GM21576 (cell line): ENCODE measurements at regions not wholly inside any gene's neighbourhood (a gene's known extent, or its start where the extent isn't known, plus 50 kb on each side); places are given as distances from the start of the nearest gene placed in this dataset.
A peak's percentile ranks its signal among the peaks of the same experiment; 100 is the strongest.

Source experiments
- ATAC-seq: cut with Tn5 transposase; IDR thresholded peaks from one replicate; pipeline ENCODE4 v1.9.1; 2021; ENCODE audit warnings: mild to moderate bottlenecking, moderate library complexity; ENCODE audit not compliant: unreplicated experiment

DNA sequence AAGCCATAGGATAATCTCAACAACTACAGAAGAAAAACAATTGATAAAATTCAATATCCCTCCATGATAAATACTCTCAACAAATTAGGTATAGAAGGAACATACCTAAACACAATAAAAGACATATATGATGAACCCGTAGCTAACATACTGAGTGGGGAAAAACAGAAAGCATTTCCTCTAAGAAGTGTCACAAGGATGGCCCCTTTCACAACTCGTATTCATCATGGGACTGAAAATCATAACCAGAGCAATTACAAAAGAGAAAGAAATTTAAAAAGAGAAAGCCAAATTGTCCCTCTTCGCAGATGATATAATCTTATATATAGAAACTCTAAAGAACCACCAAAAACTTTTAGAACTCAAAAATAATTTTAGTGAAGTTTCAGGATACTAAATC lies 146.3 kb upstream of the RGMB start:
- ATAC-seq, result peak; percentile 70

DNA sequence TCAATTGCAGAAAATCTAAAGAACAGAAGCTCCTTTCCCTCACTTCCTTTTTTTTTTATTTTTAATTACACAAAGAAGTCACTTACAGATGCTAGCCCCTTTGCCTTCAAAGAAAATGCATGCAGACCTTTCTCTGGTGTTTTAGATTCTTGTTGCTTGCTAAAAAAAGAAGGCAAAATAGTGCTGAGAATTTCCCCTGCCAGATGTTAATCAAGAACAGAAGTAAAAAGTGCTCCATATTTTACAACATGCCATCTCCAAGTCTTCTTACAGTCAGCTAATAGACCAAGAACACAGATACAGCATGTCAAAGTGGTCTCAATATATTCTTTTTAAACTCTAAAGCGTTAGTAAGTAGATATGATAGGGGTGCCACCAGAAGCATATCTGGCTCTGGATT lies 142.8 kb upstream of the RGMB start:
- ATAC-seq, result no peak

DNA sequence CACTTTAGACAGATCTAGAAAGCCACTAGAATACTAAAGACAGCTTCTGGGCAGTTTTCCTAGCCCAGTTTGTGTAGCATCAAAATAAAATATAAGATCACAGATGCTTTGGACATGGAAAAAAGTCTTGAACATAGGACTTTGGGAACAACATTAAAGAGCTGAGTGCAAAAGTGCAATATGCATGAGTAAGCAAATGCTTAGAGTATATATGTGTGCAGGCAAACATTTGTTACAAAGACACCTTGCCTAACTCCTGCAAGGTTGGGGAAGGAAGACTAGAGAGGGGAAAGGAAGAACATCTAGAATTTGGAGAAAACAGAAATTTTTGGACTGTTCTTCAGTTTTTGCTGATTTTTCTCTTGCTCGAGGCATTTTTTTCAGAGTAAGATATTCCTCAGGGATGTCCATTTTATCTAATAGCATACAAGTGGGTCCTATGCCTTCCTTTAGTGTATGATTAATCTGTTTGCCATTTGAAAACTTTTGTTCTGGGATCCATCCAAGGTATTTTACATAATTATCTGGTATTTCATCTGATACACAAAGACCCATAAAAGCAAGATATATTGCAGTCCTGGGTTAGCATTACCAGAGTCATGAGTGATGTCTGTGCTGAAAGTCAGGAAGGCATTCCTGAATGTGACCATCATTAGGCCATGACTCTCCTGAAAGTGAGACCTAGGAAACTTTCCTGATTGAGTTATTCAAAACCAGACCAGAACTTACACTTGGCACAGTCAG lies 142.0 kb upstream of the RGMB start:
- ATAC-seq, result no peak

DNA sequence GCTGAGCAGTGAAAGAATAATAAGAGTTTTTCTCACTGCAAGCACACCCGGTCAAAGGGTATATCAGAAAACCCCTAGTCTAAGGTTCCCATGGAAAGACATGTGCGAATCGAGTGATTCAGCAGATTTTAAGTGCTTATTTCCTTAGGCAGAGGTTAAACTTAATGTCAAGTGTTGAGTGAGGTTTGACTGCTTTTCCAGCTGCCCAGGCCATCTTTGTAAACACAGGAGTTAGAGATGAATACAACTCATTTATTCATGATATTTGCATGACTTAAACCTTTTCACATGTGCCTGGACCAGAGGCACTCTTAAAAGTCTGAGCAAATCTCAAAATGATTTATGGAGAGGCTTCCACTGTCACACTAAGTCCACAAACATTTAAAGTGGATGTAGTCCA lies 137.8 kb upstream of the RGMB start:
- no peak for ATAC-seq

DNA sequence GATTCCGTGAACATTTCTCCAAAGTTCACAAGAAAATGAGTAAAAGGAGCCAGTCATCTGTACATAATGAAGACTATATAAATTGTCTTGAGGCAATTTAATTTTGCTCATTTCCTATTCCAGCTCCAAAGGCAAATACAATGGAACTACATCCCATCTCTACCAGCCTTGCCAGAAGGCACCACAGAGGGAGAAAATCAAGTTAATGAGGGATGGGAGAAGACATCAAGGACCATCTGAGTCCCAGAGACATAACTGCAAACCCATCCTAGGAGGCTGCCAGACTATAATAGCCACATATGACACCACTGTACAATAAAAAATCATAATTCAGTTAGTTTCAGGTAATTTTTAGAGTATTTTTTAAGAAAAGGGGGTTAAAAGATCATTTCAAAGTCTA lies 136.3 kb upstream of the RGMB start:
- ATAC-seq, result no peak

DNA sequence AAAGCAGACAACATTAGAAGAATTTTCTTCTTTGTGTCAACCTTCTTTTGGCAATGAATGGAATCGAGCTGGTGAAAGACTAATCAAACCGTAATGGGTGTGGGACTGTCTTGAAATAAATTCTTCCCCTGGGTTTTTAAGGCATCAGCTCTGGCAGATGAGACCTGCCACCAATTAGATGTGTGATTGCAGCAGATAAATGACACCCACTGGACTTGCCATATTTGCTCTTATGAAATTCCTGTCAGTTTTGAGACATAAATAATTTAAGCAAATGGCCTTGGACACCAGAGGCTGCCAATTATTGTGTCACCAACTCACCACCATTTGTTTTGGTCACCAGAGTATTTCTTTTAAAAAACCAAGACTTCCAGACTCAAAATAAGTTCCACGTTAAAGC lies 135.9 kb upstream of the RGMB start:
- ATAC-seq, result no peak

DNA sequence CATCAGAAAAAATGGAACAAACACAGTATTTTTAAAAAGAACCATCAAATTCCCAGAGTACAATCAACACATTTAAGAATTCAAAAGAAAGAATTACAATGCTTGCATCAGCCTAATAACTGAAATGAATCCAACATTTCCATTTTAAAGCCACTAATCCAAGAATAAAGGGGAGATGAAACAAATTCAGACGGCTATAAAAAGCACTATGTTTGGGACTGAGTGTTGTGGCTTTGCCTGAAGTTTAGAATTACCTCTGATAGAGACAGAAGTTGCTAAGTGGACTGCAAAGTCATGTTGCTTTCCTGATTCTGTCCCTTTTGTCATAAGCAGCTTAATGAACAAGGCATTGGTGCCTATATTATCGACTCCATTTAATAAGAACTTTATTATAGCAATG lies 135.4 kb upstream of the RGMB start:
- ATAC-seq, result no peak

DNA sequence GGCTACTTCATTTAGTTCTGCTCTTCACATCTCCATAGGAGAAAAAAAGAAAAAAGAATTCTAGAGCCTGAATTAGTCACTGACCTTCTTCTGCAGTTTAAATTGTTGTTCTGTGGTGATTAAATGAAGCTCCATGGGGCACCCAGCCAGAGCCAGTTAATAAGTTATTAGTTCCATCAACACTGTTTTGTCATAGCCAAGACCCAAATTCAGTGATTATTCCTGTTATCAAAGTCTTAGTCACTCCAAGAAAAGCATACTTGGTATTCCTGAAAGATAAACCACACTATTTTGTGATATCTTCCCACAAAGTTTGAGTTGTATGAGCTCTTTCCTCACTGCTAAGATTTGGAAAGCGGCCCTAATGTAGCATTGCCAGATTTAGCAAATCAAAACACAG lies 134.8 kb upstream of the RGMB start:
- ATAC-seq, result no peak

DNA sequence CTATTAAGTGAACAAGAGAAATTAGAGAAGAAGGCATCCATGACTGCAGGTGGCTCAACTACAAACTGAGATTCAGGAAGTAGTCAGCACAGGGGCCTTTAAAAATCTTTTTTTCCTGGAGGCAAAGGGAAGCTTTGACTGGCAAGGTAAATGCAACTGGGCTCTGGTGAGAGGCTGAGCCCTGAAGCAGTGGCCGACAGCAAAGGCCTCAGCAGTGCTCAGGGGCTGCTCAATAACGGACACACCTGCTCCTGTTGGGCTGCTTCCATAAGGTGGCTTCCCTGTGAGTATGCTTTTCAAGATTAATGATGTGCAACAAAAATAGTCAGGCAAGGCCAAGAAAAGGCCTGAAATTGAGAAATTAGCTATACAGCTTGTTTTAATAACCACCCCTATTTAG lies 134.2 kb upstream of the RGMB start:
- no peak for ATAC-seq

DNA sequence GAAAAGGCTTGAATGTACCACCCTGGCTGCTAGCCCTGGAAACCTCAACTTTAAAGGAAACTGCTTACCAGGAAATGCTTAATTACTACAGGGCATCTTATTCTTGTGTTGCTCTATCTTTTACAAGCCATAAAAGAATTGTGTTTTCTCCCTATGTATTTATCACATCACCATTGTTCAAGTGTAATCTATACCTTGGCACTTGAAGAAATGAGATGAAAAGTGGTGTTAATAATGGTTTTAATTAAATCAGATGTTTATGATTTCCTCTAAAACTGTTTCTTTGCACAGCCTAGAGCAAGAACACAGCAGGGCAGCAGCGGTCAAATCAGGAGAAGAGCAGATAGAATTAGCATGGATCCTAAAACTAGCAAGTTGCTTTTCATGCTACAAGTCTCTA lies 131.8 kb upstream of the RGMB start:
- no peak for ATAC-seq

DNA sequence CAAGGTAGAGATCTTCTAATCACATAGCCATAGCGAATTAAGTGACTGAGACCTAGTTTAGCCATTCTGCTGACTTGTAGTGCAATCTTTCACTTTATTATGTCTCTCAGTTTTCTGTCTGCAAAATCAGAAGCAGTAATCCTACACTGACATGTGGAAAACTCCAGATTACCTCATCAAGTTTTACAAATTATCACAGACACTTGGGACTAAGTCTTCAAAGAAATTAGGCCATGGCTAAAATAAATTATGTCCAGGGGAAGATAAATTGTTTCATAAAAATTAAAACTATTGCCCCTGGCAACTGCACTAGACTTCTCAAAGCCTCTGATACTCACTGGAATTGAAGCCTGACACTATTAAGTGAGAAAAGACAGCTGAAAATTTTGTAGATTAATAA lies 129.9 kb upstream of the RGMB start:
- no peak for ATAC-seq

DNA sequence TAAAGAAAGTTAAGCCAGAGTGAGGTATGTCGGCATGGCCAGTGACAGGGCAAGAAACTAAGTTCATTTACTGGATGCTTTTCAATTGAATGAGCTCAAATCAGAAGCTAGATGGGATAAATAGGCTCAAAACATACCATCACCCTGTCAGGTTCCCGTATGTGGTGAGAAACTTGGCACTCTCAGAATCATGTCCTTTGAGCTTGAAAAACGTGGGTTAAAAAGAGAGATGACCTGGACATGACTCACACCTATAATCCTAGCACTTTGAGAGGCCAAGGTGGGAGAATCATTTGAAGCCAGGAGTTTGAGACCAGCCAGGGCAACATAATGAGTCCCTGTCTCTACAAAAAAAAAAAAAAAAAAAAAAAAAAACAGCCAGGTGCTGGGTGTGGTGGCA lies 121.7 kb upstream of the RGMB start:
- no peak for ATAC-seq

DNA sequence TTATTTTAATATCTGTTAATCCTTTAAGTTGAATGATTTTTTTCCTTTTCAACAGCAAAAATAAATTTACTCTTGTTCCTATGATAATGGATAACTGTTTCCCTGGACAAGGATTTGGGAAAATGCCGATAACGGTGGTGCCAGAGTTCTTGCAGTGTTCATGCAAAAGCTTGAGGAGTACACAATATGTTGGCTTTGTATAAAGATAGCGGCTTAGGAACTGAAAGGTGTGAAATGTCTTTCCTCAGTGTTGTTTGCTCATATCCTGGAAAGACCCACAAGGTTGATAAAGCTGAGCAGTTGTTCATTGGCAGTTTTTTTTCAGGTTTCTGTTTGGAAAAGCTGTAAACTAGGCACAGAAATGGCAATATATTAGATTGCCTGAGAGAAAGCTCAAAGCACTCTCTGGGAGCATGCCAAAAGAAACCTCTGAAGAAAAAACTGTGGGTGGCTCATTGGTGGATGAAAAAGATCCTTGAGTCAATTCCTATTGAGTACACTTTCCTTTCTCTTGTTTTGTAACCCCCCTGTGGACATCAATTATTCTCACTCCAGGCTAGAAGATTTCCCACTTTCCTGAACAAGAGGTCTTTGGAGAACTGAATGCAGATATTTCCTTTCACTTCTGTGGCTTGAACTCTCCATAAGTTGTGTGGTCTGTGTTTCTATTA lies 117.2 kb upstream of the RGMB start:
- ATAC-seq, result no peak

DNA sequence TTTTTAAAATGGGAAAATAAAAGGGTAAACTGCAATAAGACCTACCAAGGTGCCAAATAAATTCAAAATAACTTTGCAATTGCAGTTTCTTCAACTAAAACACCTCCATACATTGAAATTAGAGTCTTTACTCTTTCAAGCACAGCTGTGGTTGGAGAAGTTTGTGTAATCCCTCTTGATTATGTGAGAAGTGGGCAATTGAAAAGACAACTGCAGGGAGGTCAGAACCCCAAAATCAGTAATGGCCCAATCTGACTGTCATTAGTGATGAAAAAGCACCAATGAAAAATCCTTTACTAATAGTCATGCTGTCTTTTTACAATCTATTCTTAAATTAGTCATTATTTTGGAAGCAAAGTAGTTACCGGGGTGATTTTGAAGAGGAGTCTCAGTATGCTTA lies 116.7 kb upstream of the RGMB start:
- ATAC-seq, result no peak

DNA sequence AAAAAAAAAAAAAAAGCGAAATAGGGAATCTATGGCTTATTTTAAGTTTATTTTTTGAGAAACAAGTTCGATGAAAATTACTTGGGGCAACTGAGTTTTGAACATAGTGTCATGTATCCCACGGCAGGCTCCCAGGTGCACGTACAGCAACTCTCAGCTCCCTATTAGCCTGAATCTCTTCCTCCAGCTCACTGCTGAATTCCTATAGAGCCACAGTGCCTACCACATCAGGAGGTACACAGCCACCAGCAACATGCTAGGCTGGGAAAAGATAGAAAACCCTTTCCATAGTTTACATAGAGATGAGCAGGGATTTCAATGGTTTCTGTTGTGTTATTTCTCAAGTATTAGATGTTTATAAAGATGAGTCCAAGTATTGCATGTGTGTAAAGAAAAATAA lies 115.9 kb upstream of the RGMB start:
- ATAC-seq, result no peak

DNA sequence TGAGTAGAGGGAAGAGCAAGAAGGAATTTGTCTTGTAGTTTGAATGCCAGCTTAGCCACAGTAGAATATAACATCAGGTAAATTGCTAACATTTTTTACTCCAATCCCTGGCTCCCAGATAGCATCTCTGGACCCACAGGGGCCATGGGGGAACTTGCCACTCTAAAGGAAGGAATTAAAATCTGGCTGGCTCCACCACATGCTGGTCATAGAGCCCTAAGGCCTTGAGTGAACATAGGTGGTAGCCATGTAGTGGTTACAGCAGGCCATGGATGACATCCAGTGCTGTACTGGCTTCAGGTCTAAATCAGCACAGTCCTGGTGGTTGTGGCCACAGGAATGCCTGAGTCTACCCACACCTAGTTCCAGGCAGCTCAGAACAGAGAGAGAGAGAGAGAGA lies 109.9 kb upstream of the RGMB start:
- no peak for ATAC-seq

DNA sequence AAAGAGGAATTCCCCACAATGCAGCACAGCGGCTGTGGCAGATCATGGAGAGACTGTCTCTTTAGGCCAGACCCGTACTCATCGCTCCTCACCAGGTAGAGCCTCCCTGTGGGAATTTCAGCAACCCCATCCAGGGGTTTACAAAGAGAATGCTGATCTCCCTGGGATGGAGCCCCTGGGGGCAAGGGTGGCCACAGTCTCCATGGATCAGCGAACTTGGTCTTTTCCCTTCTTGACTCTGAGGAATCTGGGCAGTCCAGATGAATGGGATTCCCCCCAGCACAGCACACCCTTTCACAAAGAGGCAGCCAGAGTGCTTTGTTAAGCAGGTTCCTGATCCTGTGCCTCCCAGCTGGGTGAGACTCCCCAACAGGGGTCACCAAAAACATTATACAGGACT lies 108.7 kb upstream of the RGMB start:
- ATAC-seq, result no peak

DNA sequence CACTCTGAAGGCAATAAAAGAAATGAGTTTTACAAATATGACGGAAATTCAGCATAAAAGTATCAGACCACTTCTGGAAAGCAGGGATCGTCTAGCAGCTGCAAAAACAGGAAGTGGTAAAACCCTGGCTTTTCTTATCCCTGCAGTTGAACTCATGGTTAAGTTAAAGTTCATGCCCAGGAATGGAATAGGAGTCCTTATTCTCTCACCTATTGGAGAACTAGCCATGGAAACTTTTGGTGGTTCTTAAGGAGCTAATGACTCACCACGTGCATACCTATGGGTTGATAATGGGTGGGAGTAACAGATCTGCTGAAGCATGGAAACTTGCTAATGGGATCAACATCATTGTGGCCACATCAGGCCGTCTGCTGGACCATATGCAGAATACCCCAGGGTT lies 93.5 kb upstream of the RGMB start:
- ATAC-seq, result no peak

DNA sequence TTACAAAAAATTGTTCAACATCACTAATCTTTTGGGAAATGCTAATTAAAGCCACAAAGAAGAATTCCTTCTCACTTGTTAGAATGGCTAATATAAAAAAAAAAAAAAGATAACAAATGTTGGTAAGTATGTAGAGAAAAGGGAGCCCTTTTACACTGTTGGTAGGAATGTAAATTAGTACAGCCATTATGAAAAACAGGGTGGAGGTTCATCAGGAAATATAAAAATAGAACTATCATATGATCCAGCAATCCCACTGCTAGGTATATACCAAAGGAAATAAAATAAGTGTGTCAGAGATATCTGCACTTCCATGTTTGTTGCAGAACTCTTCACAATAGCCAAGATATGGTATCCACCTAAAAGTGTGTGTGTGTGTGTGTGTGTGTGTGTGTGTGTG lies 83.5 kb upstream of the RGMB start:
- no peak for ATAC-seq

DNA sequence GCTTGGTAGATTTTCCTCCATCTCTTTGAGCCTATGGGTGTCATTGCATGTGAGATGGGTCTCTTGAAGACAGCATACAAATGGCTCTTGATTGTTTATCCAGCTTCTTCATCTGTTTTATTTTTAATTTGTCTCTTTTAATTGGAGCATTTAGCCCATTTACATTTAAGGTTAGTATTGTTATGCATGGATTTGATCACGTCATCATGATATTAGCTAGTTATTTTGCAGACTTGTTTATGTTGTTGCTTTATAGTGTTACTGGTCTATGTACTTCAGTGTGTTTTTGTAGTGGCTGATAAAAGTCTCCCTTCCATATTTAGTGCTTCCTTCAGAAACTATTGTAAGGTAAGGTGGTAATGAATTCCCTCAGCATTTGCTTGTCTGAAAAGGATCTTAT lies 78.6 kb upstream of the RGMB start:
- no peak for ATAC-seq

DNA sequence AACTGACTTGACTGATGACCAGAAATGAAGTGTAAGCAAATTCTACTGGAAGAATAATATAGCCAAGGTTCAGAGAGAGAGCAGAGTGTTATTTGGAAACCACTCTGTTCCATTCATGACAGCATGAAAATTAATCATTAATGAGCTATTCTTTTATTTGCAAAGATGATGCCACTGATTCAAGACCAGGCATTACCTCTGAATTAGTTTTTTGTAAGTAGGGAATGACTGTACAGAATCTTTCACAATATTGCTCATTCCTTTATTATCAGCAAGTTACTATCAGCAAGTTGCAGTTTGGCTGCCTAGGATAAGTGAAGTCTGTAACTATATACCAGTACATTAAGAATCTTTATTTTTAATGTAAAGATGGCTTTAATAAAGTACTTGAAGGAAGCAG lies 75.1 kb upstream of the RGMB start:
- ATAC-seq, result no peak

DNA sequence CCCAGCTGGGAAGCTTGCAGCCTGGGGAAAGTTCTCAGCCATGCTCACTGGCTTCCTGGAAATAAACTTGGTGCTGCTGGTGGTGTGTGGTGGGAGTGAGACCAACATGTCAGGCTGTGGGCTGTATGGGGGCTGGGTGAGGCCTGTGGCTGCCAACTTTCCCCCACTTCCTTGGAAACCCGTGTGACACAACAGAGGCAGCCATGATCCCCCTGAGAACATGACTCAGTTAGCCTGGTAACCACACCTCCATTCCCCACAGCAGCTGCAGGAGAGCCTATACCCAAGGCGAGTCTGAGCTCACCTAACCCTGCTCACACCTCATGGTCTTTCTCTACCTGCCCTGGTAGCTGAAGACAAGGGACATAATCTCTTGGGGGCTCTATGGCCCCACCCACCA lies 72.7 kb upstream of the RGMB start:
- ATAC-seq, result no peak

DNA sequence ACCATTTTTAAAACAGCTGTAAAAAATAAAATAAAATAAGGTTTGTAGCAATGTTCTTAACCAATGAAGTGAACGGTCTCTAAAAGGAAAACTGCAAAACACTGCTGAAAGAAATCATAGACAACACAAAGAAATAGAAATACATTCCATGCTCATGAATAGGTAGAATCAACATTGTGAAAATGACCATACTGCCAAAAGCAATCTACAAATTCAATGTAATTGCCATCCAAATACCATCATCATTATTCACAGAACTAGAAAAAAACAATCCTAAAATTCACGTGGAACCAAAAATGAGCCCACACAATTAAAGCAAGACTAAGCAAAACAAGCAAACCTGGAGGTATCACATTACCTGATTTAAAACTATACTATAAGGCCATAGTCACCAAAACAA lies 67.6 kb upstream of the RGMB start:
- ATAC-seq, result no peak
